Lower lobe of right lung (tissue), 2 donors: ENCODE measurements at regions not wholly inside any gene's neighbourhood (a gene's known extent, or its start where the extent isn't known, plus 50 kb on each side); places are given as distances from the start of the nearest gene placed in this dataset.

Experiments used
- ATAC-seq, 2 donors: fragments of 200-7000 bp; cut with Tn5 transposase; one replicate each; pipeline ENCODE4 v1.9.1; 2020 to 2022; ENCODE audit warnings: mild to moderate bottlenecking in 2 of 2, moderate library complexity in 2 of 2
- DNase-seq: peaks from one replicate; pipeline ENCODE4 v3.0.0-alpha.2; 2020
- H3K27ac ChIP-seq: fragments of 200-600 bp; one replicate; pipeline ENCODE4 v1.8.0; 2022
- H3K27me3 ChIP-seq: fragments of 200-600 bp; one replicate; pipeline ENCODE4 v1.8.0; 2022; ENCODE audit warnings: low read depth
- H3K36me3 ChIP-seq: fragments of 200-600 bp; one replicate; pipeline ENCODE4 v1.8.0; 2022; ENCODE audit warnings: mild to moderate bottlenecking
- H3K4me1 ChIP-seq: fragments of 200-600 bp; one replicate; pipeline ENCODE4 v1.8.0; 2022
- H3K4me3 ChIP-seq: fragments of 200-600 bp; one replicate; pipeline ENCODE4 v1.8.0; 2022; ENCODE audit warnings: mild to moderate bottlenecking
- H3K9me3 ChIP-seq: fragments of 200-600 bp; one replicate; pipeline ENCODE4 v1.8.0; 2022
- CTCF ChIP-seq: fragments of 200-600 bp; IDR thresholded peaks from one replicate; pipeline ENCODE4 v1.8.0; 2022; ENCODE audit warnings: antibody characterized with exemption, mild to moderate bottlenecking
- intact Hi-C: fragments of 100-400 bp; cut with DNase I; formaldehyde crosslinking; loops from one replicate; pipeline ENCODE4 v1.11.0; 2022
- donor health status: DM: no; HTN: yes; CAD: no; lungs with severe emphysema.

- ATAC-seq (no peak), DNase-seq (no peak)
- Histone ChIP-seq H3K9me3 (no peaks in the 10 kb centered on the region), H3K27me3 (no peaks in the 10 kb centered on the region), H3K36me3 (peaks cover 28% of the 10 kb centered on the region), H3K4me1 (peaks cover 6% of the 10 kb centered on the region), H3K27ac (no peak overlapping the region), H3K4me3 (no peak overlapping the region)
- no peak for TF ChIP-seq CTCF
- intact Hi-C loops, result no loop called here
These were observed 59.0 kb upstream of the IKBKE start for GRCh38 chr1:206411321-206411720.

- no peaks in the 10 kb centered on the region for H3K27me3 ChIP-seq
- no peak for TF ChIP-seq CTCF
- H3K4me1 ChIP-seq, result peaks cover 6% of the 10 kb centered on the region
- H3K4me3 ChIP-seq, result no peak overlapping the region
- no peaks in the 10 kb centered on the region for H3K9me3 ChIP-seq
- ATAC-seq, result no peak
- no peak overlapping the region for H3K27ac ChIP-seq
- intact Hi-C loops, result no loop called here
- peaks cover 62% of the 10 kb centered on the region for H3K36me3 ChIP-seq
- no peak for DNase-seq
These were observed 54.3 kb upstream of the IKBKE start for GRCh38 chr1:206415942-206416341.

- no peak overlapping the region for H3K27ac ChIP-seq
- DNase-seq (no peak), ATAC-seq (no peak)
- intact Hi-C loops, result no loop called here
- H3K4me3 ChIP-seq, result no peak overlapping the region
- peaks cover 6% of the 10 kb centered on the region for H3K4me1 ChIP-seq
- H3K36me3 ChIP-seq, result peaks cover 77% of the 10 kb centered on the region
- H3K27me3 ChIP-seq, result no peaks in the 10 kb centered on the region
- TF ChIP-seq CTCF, result no peak
- no peaks in the 10 kb centered on the region for H3K9me3 ChIP-seq
These were observed 52.3 kb upstream of the IKBKE start for GRCh38 chr1:206417774-206418614.

- Histone ChIP-seq H3K9me3 (no peaks in the 10 kb centered on the region), H3K36me3 (peaks cover 84% of the 10 kb centered on the region), H3K27ac (no peak overlapping the region), H3K4me3 (no peak overlapping the region), H3K4me1 (peaks cover 6% of the 10 kb centered on the region), H3K27me3 (no peaks in the 10 kb centered on the region)
- TF ChIP-seq CTCF, result no peak
- DNase-seq (no peak), ATAC-seq (no peak)
- intact Hi-C loops, result no loop called here
These were observed 51.0 kb upstream of the IKBKE start for GRCh38 chr1:206419250-206419649.

- Histone ChIP-seq H3K27me3 (no peaks in the 10 kb centered on the region), H3K4me1 (peaks cover 6% of the 10 kb centered on the region), H3K27ac (no peak overlapping the region), H3K4me3 (no peak overlapping the region), H3K36me3 (peaks cover 88% of the 10 kb centered on the region), H3K9me3 (no peaks in the 10 kb centered on the region)
- intact Hi-C loops, result no loop called here
- TF ChIP-seq CTCF, result no peak
- ATAC-seq (no peak), DNase-seq (no peak)
These were observed 50.5 kb upstream of the IKBKE start for GRCh38 chr1:206419783-206420182.
